GM13976 (cell line): ENCODE measurements at regions not wholly inside any gene's neighbourhood (a gene's known extent, or its start where the extent isn't known, plus 50 kb on each side); places are given as distances from the start of the nearest gene placed in this dataset.

Experiments used
- DNase-seq: peaks from one replicate; pipeline ENCODE4 v3.0.0; 2012; ENCODE audit warnings: low spot score
- in situ Hi-C: fragments of 300-500 bp; cut with MboI; formaldehyde crosslinking; loops from one replicate; pipeline ENCODE4 v1.12.0; 2022; ENCODE audit warnings: low sequenced_read_pairs, mixed read lengths, inconsistent platforms; ENCODE audit not compliant: unreplicated experiment
- TF ChIP-seq, protein P1 (sequence below): IDR thresholded peaks from 2 replicates; pipeline ENCODE4 v1.5.1; 2012; ENCODE audit warnings: borderline replicate concordance, mild to moderate bottlenecking; ENCODE audit not compliant: insufficient read depth; ENCODE audit errors: extremely low read depth, missing control alignments, control extremely low read depth

DNA sequence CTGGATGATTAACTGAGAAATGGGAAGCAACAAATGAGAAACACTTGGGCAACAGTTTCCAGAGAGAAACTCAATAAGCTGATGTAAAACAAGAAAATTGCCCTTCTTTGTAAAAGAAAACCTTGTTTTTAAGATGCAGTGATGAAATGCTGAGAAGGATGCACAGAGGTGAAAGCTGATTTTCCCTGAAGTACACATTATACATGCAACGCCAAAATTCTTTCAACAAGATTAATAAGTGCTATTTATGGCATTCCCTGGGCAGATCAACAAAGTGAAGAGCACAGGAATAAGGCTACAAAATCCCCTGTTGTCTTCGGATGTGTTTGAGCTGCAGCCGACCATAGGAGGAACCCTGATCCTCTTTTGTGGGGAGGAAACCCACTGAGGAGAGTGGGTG, 208.0 kb upstream of the ANKH start:
- TF ChIP-seq, protein P1, sequence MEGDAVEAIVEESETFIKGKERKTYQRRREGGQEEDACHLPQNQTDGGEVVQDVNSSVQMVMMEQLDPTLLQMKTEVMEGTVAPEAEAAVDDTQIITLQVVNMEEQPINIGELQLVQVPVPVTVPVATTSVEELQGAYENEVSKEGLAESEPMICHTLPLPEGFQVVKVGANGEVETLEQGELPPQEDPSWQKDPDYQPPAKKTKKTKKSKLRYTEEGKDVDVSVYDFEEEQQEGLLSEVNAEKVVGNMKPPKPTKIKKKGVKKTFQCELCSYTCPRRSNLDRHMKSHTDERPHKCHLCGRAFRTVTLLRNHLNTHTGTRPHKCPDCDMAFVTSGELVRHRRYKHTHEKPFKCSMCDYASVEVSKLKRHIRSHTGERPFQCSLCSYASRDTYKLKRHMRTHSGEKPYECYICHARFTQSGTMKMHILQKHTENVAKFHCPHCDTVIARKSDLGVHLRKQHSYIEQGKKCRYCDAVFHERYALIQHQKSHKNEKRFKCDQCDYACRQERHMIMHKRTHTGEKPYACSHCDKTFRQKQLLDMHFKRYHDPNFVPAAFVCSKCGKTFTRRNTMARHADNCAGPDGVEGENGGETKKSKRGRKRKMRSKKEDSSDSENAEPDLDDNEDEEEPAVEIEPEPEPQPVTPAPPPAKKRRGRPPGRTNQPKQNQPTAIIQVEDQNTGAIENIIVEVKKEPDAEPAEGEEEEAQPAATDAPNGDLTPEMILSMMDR: no peak
- in situ Hi-C loops: no loop called here
- no peak for DNase-seq

DNA sequence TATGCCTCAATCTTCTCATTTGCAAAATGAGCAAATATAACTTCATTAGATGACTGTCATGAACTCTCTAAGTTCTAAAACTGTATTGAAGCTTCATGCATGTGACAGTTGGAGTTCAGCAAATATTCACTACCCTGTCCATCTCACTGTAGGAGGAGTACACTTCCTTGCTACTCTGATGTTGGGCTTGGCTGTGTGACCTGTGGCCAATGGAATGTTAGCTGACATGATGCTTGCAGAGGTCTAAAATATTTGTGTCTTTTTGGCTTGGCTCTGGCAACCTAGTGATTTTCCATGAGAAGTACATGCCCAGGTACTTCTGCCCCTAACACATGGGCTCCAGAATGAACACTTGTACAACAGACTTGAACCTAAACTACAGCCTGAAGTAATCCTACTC, 203.1 kb upstream of the ANKH start:
- no peak for DNase-seq
- in situ Hi-C loops: no loop called here
- TF ChIP-seq, protein P1: no peak

DNA sequence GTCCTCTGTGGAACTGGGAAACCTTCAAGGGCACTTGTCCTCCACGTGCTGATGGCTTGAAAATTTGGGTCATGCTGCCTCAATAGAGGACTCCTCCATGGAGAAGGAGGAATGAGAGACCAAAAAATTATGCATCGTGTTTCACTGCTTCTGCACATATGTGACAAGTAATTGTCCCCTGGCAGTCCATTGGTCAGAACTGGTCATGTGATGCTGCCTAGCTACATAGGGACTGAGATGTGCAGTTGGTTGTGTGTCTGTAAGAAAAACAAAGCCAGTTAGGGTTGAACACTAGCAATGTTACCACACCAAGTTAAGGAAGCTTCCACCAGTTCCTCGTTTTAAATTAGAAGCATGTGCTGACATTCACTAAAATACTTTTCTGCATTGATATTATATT, 201.9 kb upstream of the ANKH start:
- TF ChIP-seq, protein P1: no peak
- in situ Hi-C loops: no loop called here
- no peak for DNase-seq

DNA sequence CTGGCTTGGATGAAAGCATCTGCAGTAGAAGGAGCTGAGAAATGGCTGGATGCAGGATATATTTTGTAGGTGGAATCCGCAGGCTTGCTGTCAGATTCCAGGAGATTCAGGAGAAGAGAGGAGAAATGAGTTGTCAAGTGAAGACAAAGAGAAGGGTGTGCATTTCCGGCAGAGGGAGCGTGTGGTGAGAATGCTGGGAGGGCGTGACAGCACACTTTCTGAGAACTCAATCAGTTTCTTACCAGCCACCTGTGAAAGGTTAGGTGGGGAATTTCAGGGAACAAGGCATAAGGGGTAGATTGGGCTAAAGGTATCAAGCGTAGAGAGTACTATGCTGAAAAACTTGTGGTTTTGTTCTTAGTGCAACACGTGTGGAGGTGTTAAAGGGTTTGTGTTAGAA, 199.3 kb upstream of the ANKH start:
- TF ChIP-seq, protein P1: no peak
- no peak for DNase-seq
- in situ Hi-C loops: no loop called here

DNA sequence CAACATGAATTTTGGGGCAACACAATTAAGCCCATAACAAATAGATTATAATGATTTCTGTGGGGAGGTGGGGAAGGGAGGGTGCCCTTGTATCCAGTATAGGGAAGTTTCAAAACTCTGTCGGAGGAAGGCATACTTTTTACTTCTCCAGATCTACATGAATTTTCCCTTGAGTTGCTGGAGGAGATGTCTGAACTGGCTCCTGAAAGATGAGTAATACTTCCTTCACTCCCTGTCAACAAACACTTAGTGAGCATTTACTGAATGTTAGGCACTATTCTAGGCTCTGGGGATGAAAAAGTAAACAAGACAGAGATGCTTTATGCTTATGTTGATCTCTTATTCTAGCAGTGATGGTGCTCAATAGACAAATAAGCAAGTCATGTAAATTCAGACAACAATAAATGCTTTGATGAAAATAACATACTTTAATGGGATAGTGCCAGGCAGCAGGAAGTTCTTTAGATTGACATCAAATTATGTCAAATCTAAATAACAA, 197.9 kb upstream of the ANKH start:
- TF ChIP-seq, protein P1: no peak
- in situ Hi-C loops: no loop called here
- no peak for DNase-seq

DNA sequence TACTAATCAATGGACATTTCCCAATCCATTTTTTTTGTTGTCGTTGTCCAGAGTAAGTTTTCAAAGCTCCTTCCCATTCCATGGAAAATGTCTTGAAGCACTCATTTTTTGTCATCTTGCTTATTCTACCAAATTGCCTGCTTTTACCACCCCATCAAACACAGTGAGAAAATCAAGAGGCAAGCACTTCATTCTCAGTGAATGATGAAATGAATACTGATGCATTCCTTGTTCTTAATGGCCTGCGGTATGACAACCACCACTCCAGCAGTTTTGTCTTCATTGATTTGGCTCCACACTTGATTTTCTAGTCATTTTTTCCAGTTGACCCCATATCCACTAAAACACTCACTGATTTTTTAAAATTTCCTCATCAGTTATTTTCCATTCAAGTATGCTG, 193.5 kb upstream of the ANKH start:
- in situ Hi-C loops: no loop called here
- TF ChIP-seq, protein P1: no peak
- no peak for DNase-seq

DNA sequence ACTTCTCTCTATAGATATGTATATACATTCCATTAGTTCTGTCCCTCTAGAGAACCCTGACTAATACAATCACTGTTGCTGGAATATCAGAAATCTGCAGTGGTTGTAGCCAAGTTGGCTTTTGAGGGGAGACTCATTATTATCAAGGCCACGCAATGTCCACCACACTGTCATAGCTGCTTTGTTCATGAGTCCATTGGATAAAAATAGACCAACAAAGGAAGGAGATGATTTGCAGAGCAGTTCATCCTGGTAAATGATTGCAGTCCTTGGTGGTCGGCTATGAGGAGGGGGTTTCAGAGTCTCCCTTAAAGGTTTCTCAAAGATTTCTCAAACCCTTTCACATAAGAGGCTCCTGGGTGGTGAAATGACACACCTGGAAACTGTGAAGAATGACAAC, 192.8 kb upstream of the ANKH start:
- no peak for DNase-seq
- TF ChIP-seq, protein P1: no peak
- in situ Hi-C loops: no loop called here
